Amniotic stem cell (primary cell): ENCODE measurements at regions not wholly inside any gene's neighbourhood (a gene's known extent, or its start where the extent isn't known, plus 50 kb on each side); places are given as distances from the start of the nearest gene placed in this dataset.

Experiments
- DNase-seq: peaks from one replicate; lab custom pipeline; 2025; lab: John Stamatoyannopoulos, UW

- DNase-seq, result no peak
Observed at GRCh38 chr11:15539645-15540044, 424.9 kb downstream of the INSC start.

DNA sequence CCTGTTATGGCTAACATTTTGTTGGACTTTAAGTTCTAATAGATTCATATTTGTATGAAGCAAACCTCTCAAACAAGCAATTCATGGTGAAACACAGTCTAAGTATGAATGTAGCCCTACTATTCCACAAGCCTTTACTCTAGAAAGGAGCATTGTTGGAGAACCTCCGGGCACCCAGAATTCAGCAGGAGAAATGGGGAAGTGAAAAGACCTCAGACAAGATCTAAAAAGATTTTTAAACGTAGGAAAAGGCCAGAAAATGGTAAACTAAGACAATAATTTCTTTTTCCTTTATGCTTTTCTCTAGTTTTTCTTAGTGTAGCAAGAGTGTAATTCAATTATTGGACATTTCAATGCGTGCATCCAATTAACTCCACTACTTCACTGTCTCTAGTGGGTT, 426.4 kb downstream of the INSC start:
- DNase-seq, result no peak

DNA sequence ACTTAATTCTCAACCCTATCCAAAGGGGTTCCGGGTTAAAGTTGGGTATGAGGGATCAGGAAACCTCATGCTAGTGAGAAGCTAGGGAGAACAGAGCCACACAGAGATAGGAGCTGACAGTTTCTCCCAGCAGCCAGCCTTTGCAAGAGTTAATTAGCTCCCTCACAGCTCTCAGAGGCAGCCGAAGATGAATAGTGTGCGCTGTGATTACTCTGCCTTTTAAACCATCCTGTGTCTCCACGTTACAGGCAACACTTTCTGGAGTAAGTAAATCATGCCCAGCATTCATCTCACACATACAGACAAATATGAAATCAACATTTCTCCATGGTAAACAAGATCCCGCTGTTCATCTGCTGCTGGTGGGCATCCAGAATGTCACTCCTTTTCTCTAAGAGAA, 429.6 kb downstream of the INSC start:
- no peak for DNase-seq

GRCh38 chr11:15547685-15548084, 433.0 kb downstream of the INSC start:
- no peak for DNase-seq

DNA sequence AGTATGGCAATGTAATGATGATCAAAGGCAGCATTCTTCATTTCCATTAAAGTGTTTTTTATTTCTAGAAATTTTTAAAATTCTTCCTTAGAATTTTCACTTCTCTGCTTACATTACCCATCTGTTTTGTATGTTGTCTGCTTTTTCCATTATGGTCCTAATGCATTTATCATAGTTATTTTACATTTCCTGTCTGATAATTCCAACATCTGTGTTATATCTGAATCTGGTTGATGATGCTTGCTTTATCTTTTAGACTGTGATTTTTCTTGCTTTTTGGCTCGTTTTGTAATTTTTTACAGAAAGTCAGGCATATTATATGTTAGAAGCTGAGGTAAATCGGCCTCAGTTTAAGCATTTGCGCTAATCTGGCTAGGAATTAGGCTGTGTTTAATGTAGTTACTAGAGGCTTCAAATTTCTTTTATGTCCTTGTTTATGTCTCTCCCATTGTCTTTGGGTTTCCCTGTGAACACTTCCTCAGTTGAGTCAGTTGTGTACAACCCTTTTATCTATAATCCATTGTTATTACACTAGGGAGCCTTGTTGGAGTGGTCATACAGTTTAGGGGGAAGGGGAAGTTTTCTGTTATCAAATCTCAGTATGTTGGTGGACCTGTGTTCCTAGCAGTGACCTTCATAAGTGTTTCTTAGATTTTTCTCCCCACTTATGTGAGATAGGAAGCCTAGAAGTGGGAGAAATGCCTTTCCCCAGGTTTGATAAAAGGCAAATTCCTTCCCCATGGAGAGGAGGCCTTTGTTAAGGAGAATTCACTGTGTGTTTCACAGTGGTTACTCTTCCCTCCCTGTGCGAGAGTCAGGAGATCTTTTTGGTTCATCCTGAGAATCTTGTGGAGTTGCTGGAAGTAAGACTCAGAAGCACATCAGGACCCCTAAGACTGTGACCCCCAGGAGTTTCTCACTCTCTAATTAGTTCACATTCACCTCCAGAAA, 437.5 kb downstream of the INSC start:
- no peak for DNase-seq

GRCh38 chr11:15555161-15555560, 440.4 kb downstream of the INSC start:
- no peak for DNase-seq

GRCh38 chr11:15557457-15558230, 442.9 kb downstream of the INSC start:
- no peak for DNase-seq

GRCh38 chr11:15558513-15559181, 443.9 kb downstream of the INSC start:
- DNase-seq, result no peak

DNA sequence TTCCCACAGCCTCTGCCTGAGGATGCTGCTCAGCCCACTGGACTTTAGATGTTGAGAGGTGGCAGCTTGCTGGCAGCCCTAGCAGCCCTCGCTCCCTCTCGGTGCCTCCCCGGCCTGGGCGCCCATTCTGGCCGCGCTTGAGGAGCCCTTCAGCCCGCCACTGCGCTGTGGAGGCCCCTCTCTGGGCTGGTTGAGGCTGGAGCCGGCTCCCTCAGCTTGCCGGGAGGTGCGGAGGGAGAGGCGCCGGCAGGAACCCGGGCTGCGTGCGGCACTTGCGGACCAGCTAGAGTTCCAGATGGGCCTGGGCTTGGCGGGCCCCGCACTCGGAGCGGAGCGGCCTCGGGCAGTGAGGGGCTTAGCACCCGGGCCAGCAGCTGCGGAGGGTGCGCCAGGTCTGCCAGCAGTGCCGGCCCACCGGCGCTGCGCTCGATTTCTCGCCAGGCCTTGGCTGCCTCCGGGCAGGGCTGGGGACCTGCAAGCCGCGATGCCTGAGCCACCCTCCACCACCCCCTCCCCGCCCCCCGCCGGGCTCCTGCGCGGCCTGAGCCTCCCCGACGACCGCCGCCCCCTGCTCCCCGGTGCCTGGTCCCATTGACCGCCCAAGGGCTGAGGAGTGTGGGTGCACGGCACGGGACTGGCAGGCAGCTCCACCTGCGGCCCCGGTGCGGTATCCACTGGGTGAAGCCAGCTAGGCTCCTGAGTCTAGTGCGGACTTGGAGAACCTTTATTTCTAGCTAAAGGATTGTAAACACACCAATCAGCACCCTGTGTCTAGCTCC, 446.2 kb downstream of the INSC start:
- no peak for DNase-seq

DNA sequence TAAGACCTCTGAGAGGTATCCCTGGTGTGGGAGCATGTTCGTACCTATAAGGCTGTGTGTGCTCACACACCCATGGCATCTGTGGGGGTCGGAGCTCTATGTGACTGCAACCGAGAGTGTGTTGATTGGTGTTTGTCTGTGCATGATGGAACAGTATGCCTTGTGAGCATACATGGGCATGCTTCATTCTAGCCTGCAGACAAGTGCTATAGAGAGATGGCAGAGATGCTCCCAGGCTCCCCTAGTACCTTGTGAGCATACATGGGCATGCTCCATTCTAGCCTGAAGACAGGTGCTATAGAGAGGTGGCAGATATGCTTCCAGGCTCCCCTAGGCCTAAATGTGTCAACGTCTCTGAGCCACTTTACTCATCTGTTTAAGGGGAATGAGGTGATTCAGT, 447.5 kb downstream of the INSC start:
- DNase-seq, result no peak

DNA sequence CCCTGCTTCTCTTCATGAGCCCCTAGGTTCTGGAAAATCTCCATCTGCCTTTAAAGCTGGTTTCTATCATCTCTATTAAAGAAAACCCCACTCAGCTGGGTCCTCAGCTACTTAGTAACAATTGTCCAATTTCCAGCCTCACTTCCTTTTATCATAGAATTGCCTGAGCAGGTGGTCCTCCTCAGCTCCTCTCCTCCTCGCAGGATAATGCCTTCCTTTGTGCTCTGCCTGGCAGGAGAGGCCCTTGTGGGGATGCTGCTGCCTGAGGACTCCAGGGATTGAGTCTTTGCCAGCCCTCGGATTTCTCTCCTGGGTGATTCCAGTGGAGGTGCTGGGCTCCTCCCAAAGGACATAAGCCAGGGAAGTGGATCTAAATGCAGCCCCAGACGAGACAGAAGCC, 448.3 kb downstream of the INSC start:
- no peak for DNase-seq

DNA sequence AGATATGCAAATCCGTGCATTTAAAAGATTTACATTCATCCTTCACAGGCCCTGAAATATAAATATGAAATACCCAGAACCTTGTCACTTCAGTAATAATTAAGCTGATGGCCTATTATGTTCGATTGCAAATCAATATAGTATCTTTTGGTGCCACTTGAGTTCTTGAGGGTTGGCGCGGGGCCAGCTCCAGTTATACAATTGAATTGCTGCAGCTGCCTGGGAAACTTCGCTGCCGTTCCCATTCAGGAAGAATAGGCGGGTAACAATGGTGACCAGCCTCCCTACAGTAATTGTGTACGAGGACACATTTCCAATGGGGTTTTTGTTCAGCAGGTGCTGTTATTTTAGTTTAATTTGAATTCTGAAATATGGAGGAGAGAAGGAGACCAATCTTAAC, 451.2 kb downstream of the INSC start:
- DNase-seq, result no peak

DNA sequence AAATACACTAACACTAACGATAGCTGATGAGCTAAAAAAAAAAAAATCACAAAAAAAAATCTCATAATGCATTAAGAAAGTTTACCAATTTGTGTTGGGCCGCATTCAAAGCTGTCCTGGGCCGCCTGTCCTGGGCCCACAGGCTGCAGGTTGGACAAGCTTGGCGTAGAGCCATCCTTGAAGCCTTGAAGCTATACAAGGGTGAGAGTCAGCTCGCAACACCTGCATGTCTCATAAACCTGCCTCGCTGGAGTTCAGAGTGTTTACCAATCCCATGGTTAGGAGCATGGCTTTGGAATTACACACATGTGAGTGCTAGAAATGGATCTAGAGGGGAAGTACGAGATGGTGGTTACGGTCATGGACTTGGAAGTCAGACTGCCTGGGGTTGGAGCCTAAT, 453.7 kb downstream of the INSC start:
- no peak for DNase-seq

GRCh38 chr11:15569305-15570025, 454.7 kb downstream of the INSC start:
- no peak for DNase-seq

- no peak for DNase-seq
Observed at GRCh38 chr11:15575409-15575808, 460.7 kb downstream of the INSC start.

DNA sequence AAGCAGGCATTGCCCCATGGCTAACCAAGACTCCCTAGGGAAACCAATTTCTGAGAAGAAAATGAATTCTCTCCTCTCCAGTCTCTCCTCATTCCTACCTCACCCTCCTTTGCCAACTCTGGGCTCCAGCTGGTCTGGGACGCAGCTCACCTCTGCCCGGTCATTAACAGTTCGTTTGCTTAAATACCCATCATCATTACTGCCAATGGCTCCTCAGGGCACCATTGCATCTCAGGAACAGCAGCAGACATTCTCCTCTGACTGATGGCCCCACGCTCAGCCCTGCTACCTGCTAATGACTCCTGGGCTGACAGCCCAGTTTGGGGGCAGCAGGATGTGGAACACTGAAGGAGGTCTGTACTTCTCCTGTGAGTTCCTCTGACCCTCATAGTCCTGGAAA, 462.0 kb downstream of the INSC start:
- no peak for DNase-seq

- DNase-seq, result no peak
Observed at GRCh38 chr11:15577519-15577918, 462.8 kb downstream of the INSC start.

- no peak for DNase-seq
Observed at GRCh38 chr11:15579287-15580001, 464.7 kb downstream of the INSC start.

GRCh38 chr11:15580056-15580774, 465.5 kb downstream of the INSC start:
- DNase-seq, result no peak

- no peak for DNase-seq
Observed at GRCh38 chr11:15580775-15581095, 466.0 kb downstream of the INSC start.
